ENCODE measurements at regions not wholly inside any gene's neighbourhood (a gene's known extent, or its start where the extent isn't known, plus 50 kb on each side); places are given as distances from the start of the nearest gene placed in this dataset.

DNA sequence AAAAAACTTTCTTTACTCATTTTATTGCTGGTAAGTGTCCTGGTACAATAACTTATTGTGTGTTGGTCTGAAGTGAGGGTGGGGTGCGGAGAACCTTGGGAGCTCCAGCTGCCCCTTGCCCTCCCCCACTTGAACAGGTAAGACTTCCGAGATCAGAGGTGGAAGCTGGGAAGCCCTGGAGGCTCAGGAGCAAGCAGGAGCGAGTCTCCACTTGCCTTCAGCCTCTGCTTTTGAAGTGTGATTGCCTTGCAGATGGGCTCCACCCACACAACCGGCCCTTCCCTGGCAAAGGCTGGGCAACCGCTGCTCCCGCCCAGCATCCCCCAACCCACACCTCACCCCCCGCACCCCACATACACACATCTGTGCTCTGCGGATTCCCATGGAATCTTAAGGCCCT, 179.6 kb downstream of the TFAP2C start:
- Mint-ChIP-seq H3K4me3 (no peak overlapping the region), H3K27ac (no peak overlapping the region), H3K9me3 (no peaks in the 10 kb centered on the region), H3K4me1 (no peaks in the 10 kb centered on the region), H3K36me3 (ENCODE audit: low read depth) (no peaks in the 10 kb centered on the region), H3K27me3 (peaks cover 3% of the 10 kb centered on the region)
- DNase-seq: no peak
- intact Hi-C loops (cut with micrococcal nuclease): no loop called here

DNA sequence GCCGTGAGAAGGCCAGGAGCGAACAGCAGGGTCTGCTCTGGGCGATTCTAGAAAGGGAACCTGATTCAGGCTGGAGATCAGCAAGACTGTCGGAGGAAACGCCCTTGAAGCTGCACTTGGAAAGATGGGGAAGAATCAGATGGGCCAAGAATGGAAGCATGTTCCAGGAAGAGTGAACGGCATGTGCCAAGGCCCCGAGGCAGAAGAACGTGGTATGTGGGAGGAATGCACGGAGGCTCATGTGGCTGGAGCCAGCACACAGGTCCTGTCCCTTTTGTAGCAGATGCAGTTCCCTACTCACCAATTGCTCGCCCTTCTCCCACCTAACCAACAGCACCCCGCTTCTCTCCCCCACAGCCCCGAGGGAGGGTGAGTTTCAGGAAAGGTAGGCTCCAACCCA, 180.6 kb downstream of the TFAP2C start:
- Mint-ChIP-seq H3K9me3 (no peaks in the 10 kb centered on the region), H3K27me3 (peaks cover 3% of the 10 kb centered on the region), H3K4me3 (no peak overlapping the region), H3K4me1 (no peaks in the 10 kb centered on the region), H3K36me3 (ENCODE audit: low read depth) (no peaks in the 10 kb centered on the region), H3K27ac (no peak overlapping the region)
- intact Hi-C loops (cut with micrococcal nuclease): no loop called here
- DNase-seq: no peak

DNA sequence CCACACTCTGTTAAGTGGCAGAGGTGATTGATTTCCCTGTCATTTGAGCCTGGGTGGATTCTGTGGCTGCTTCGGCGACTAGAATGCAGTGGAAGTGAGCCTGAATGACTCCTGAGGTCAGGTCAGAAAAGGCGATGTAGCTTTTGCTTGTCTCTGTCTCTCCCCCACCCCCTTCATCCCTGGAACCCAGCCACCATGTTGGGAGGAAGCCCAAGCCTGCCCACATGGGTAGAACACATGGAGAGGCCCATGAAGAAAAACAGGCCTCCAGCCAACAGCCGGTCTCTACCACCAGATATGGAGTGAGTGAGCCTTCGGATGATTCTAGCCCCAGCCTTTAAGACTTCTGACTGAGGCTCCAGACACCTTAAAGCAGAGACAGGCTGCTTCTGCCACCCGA, 181.0 kb downstream of the TFAP2C start:
- H3K9me3 Mint-ChIP-seq: no peaks in the 10 kb centered on the region
- no peaks in the 10 kb centered on the region for H3K4me1 Mint-ChIP-seq
- peaks cover 3% of the 10 kb centered on the region for H3K27me3 Mint-ChIP-seq
- H3K36me3 Mint-ChIP-seq (ENCODE audit: low read depth): no peaks in the 10 kb centered on the region
- intact Hi-C loops (cut with micrococcal nuclease): no loop called here
- H3K27ac Mint-ChIP-seq: no peak overlapping the region
- H3K4me3 Mint-ChIP-seq: no peak overlapping the region
- no peak for DNase-seq

DNA sequence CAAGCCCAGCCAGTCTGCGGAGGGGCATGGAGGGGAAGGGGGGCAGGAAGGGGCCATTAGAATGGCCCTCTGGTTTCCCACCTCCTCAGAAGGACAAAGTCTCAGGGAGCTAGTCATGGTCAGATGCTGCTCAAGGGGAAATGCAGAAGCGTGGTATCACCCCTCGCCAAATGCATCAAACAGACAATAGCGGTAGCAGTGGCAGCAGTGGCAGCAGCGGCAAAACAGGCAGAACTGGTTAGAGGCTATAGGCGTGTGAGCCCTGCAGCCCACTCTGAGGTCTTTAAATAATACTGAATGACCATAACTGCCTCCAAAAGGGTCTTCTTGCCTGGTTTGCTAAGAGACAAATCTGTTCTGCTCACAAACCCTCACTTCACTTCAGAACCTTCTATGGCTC, 186.7 kb downstream of the TFAP2C start:
- Mint-ChIP-seq H3K27me3 (peaks cover 2% of the 10 kb centered on the region), H3K4me3 (no peak overlapping the region), H3K4me1 (no peaks in the 10 kb centered on the region), H3K9me3 (peaks cover 4% of the 10 kb centered on the region), H3K36me3 (ENCODE audit: low read depth) (no peaks in the 10 kb centered on the region), H3K27ac (no peak overlapping the region)
- no peak for DNase-seq
- intact Hi-C loops (cut with micrococcal nuclease): no loop called here

DNA sequence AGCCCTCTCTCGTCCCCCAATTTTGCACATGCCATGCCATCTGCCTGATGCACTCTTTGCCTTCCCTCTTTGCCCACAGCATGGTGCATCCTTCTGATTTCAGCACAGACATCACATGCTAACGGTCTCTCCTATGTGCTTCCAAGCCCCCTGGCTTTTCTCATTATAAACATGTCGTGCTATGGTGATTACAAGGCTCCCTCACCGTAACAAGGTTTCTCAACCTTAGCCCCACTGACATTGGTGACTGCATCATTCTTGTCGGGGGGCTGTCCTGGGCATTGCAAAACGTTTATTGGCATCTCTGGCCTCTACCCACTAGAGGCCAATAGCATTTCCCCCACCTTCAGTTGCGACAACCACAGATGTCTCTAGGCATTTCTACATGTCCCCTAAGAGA, 187.2 kb downstream of the TFAP2C start:
- intact Hi-C loops (cut with micrococcal nuclease): no loop called here
- H3K36me3 Mint-ChIP-seq (ENCODE audit: low read depth): no peaks in the 10 kb centered on the region
- H3K27me3 Mint-ChIP-seq: peaks cover 2% of the 10 kb centered on the region
- no peak overlapping the region for H3K27ac Mint-ChIP-seq
- H3K9me3 Mint-ChIP-seq: peaks cover 4% of the 10 kb centered on the region
- H3K4me3 Mint-ChIP-seq: no peak overlapping the region
- no peak for DNase-seq
- no peaks in the 10 kb centered on the region for H3K4me1 Mint-ChIP-seq

DNA sequence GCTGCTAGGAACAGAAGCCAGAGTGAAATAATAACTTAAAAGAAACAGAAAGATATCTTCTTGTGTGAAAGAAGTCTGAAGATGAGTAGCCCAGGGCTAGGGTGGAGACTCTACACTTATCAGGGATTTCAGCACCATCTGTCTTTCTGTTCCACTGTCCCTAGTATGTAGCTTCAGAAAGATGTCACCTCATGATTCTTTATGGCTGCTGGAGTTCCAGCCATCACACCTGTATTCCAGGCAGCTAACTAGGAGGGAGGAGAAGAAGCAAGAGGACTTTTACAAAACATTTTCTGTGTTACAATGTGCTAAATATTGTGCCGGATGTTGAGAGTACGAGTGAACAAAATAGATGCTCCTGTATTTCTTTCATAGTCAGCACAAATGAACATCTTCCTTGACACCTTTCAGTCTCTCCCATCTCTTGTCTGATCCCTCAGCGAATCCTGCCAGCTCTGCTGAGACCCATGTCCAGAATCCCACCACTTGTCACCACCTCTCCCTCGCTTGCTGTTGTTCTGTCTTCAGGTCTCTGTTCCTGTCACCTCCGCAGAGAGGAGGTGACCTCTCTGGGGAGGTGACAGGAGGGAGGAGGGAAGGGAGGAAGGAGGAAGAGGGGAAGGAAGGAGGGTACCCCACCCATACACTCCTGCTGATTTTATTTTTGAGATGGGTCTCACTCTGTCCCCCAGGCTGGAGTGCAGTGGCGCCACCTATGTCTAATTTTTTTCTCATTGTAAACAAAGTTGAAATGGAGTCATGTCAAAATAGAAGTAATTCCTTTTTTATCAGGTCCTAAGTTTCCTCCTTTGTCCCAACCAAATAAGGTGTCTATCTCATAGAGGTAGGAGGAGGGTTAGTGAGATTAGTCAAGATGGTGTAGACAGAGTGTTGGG, 188.9 kb downstream of the TFAP2C start:
- H3K9me3 Mint-ChIP-seq: peaks cover 4% of the 10 kb centered on the region
- H3K36me3 Mint-ChIP-seq (ENCODE audit: low read depth): no peaks in the 10 kb centered on the region
- intact Hi-C loops (cut with micrococcal nuclease): no loop called here
- no peak overlapping the region for H3K27ac Mint-ChIP-seq
- H3K4me1 Mint-ChIP-seq: no peaks in the 10 kb centered on the region
- H3K4me3 Mint-ChIP-seq: no peak overlapping the region
- no peak for DNase-seq
- H3K27me3 Mint-ChIP-seq: peaks cover 2% of the 10 kb centered on the region

DNA sequence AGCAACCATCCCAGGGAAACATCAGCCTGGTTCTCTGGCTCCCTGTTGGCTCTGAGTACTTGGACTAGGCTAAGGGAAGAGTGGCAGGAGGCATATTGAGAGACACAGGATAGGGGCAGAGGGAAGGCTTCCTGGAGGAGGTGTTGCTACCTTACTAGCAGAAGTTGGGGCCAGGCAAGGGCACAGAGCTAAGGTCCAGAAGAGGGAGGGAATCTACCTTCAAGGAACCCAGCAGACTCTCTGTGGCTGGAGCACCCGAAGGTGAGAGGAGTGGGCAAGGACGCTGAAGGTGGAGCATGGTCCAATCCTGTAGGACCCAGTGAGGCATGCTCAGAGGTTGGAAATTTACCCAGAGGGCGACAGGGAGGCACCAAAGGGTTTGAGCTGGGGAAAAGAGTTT, 191.9 kb downstream of the TFAP2C start:
- peaks cover 2% of the 10 kb centered on the region for H3K27me3 Mint-ChIP-seq
- peaks cover 4% of the 10 kb centered on the region for H3K9me3 Mint-ChIP-seq
- H3K4me1 Mint-ChIP-seq: no peaks in the 10 kb centered on the region
- H3K36me3 Mint-ChIP-seq (ENCODE audit: low read depth): no peaks in the 10 kb centered on the region
- intact Hi-C loops (cut with micrococcal nuclease): no loop called here
- no peak overlapping the region for H3K4me3 Mint-ChIP-seq
- no peak overlapping the region for H3K27ac Mint-ChIP-seq
- no peak for DNase-seq

DNA sequence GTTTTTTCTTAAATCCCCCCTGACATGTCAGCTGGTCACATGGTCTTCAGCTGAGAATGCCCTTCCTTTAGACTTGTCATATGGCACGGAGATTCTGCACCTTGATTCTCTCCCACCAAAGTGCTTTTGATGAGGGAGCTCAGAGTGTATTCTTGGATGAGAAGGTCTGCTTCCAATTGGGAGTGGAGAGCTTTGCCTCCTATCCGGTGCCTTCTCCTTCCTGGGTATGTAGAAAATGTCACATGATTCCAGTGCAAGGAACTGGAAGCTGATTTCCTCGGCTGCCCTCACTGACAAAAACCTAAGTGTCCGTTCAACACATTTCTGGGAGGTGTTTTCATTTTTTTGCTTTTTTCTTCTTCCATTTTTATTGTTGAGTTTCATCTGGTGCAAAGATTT, 197.2 kb downstream of the TFAP2C start:
- Mint-ChIP-seq H3K4me3 (no peak overlapping the region), H3K4me1 (no peaks in the 10 kb centered on the region)
- intact Hi-C loops (cut with micrococcal nuclease): no loop called here

DNA sequence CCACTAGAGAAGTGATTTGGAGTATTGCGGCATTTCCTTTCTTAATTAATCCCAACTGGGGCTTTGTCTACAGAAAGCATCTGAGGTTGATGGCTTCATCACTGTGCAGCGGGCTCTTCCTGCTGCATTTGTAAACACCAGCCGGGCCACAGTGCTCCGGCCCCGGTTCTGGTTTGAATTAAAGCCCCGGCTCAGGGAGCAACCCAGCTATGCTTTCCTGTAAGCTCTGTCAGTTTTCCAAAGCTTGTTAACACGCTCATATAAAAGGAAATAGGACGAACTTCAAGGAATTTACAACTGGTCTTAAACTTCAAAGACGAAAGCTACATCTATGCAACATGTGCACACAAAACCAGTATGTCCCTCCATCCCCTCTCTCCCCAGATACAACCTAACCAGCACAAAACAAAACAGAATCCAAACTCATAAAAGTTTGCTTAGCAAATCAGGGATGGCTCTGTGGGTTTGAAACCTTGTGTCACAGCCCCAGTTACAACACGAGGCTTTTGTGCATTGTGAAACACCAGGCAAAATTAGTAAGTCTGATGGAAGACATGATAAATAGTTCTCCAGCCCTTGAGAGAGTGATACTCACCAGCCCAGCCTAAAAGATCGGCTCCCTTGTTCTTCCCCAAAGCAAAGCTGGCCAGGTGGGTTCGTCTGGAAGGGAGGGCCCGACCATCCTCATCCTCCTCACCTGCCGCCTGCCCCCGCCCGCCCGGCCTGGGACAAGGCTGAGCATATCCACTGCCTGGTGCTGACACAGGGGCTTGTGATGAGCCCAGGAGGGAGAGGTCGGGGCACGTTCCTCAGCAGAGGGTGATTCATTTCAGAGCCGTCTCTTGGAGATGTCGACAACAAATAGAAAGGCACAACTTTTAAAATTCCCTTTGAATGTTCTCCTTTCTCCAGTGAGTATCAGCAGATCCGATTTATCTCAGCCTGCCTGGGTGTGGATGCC, 197.9 kb downstream of the TFAP2C start:
- H3K9me3 Mint-ChIP-seq: no peaks in the 10 kb centered on the region
- no peak for DNase-seq
- H3K4me3 Mint-ChIP-seq: no peak overlapping the region
- H3K36me3 Mint-ChIP-seq (ENCODE audit: low read depth): no peaks in the 10 kb centered on the region
- intact Hi-C loops (cut with micrococcal nuclease): no loop called here
- peaks cover 16% of the 10 kb centered on the region for H3K27me3 Mint-ChIP-seq
- H3K4me1 Mint-ChIP-seq: no peaks in the 10 kb centered on the region
- H3K27ac Mint-ChIP-seq: no peak overlapping the region

More for the DNA sequence above, 197.2 kb downstream of the TFAP2C start:
- H3K36me3 Mint-ChIP-seq (ENCODE audit: low read depth): no peaks in the 10 kb centered on the region
- no peaks in the 10 kb centered on the region for H3K9me3 Mint-ChIP-seq
- H3K27ac Mint-ChIP-seq: no peak overlapping the region
- DNase-seq: no peak
- peaks cover 13% of the 10 kb centered on the region for H3K27me3 Mint-ChIP-seq

DNA sequence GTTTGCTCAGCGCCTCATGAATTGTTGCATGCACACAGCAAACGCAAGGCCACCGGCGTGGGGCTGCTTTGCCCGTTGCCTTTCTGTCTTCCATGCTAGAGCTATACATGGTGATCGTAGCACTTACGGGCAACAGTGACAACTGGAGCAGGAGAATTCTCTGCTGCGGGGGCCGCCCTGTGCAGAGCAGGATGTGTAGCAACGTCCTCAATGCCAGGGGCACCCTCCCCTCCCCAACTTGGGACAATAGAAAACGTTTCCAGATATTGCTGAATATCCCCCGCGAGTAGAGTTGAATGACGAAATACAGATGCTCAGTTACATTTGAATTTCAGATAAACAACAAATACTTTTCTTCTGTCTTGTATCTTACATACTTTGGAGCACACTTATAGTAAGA, 198.7 kb downstream of the TFAP2C start:
- no peaks in the 10 kb centered on the region for H3K4me1 Mint-ChIP-seq
- H3K9me3 Mint-ChIP-seq: no peaks in the 10 kb centered on the region

DNA sequence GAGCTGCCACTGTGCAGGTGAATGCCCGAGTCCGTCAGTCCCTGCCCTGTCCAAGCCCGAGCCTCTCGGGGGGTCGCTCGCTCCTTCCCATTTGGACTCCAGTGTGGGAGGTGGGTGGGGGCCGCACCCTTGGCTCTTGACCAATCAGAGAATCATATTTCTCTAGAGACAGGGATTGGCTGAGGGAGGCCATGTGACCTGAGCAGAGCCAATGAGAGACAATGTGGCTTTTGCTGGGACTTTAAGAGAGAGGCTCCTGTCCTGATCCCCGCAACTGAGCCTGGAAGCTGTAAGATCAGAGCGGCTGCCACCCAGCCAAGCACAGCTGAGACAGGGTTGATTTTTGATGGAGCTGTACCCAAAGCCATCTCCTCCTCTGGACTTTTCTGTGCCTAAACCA, 199.3 kb downstream of the TFAP2C start:
- no peak for DNase-seq
- peaks cover 16% of the 10 kb centered on the region for H3K27me3 Mint-ChIP-seq
- intact Hi-C loops (cut with micrococcal nuclease): no loop called here
- no peaks in the 10 kb centered on the region for H3K9me3 Mint-ChIP-seq
- no peaks in the 10 kb centered on the region for H3K4me1 Mint-ChIP-seq
- no peaks in the 10 kb centered on the region for H3K36me3 Mint-ChIP-seq (ENCODE audit: low read depth)
- H3K27ac Mint-ChIP-seq: no peak overlapping the region
- H3K4me3 Mint-ChIP-seq: no peak overlapping the region

More for the DNA sequence above, 198.7 kb downstream of the TFAP2C start:
- intact Hi-C loops (cut with micrococcal nuclease): no loop called here
- no peaks in the 10 kb centered on the region for H3K36me3 Mint-ChIP-seq (ENCODE audit: low read depth)
- no peak overlapping the region for H3K4me3 Mint-ChIP-seq
- DNase-seq: no peak
- H3K27me3 Mint-ChIP-seq: peaks cover 16% of the 10 kb centered on the region
- H3K27ac Mint-ChIP-seq: no peak overlapping the region

DNA sequence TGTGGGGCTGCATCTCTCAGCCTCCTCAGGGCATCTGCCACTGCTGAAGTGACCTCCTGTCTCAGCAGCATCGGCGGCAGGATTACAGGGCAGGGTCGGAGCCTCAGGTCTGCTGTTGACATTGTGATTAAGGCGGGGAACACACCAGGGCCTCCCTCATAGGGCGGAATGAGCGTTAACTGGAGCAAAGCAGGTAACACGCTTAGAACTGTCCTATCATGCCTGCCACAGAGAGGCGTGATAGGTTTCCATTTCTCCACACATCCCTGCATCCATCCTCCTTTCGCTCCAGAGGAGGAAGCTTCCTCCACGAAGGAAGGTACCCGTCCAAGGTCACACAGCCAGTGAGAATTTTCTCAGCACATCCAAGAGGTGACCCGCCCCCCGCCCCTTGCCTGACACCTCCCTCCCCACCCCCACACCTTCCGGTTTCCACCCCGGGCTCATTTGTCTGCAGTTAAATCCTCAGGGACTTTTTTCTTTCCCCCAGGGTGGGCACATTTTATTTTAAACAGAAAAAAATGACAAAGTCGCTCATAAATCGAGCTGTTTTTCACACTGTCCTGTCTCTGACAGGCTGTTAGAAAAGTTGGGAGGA, 200.8 kb downstream of the TFAP2C start:
- Mint-ChIP-seq H3K4me3 (no peak overlapping the region), H3K9me3 (no peaks in the 10 kb centered on the region), H3K27ac (no peak overlapping the region), H3K36me3 (ENCODE audit: low read depth) (no peaks in the 10 kb centered on the region), H3K4me1 (no peaks in the 10 kb centered on the region), H3K27me3 (peaks cover 16% of the 10 kb centered on the region)
- intact Hi-C loops (cut with micrococcal nuclease): no loop called here
- no peak for DNase-seq

DNA sequence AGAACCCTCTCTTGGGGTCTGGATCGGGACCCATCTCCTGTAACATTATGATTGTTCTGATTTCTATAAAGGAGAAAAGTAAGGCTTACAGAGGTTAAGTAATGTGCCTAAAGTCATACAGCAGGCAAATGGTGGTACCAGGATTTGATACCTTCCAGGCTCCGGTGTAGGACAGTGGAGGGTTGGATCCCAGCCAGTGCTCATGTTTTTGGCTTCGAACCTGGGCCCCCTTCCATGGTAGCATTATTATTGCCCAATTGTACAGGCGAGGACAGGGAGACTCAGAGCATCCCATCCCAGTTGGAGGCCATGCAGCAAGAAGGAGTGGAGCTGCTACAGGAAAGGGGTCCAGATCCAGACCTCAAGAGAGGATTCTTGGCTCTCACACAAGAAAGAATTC, 202.7 kb downstream of the TFAP2C start:
- no peak overlapping the region for H3K4me3 Mint-ChIP-seq

DNA sequence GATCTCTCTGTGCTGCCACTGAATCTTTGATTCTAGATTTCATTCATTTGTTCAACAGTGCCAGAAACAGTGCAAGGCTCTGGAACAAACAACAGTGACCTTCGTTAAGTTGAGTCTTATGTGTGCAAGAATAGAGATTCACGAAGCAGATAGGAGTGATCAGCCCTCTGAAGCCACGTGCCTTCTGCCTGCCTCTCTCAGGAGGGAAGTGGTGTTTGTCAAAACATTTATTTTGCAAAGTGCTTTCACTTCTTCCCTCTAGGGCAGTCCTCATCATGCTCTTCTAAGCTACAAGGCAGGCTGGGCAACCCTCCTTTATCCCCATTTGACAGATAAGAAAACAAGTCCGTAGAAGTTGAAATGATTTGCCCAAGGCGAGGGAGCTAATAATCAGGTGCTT, 204.3 kb downstream of the TFAP2C start:
- Mint-ChIP-seq H3K27ac (no peak overlapping the region), H3K9me3 (no peaks in the 10 kb centered on the region), H3K36me3 (ENCODE audit: low read depth) (no peaks in the 10 kb centered on the region), H3K4me3 (no peak overlapping the region), H3K4me1 (no peaks in the 10 kb centered on the region), H3K27me3 (peaks cover 13% of the 10 kb centered on the region)
- intact Hi-C loops (cut with micrococcal nuclease): no loop called here
- no peak for DNase-seq

More for the DNA sequence above, 202.7 kb downstream of the TFAP2C start:
- Mint-ChIP-seq H3K36me3 (ENCODE audit: low read depth) (no peaks in the 10 kb centered on the region), H3K9me3 (no peaks in the 10 kb centered on the region), H3K4me1 (no peaks in the 10 kb centered on the region), H3K27me3 (peaks cover 13% of the 10 kb centered on the region), H3K27ac (no peak overlapping the region)
- intact Hi-C loops (cut with micrococcal nuclease): no loop called here
- no peak for DNase-seq

All from activated CD4-positive, alpha-beta T cell treated with anti-CD3 and anti-CD28 coated beads, Interleukin-2, amount 10 ng/mL, durations not matched to agents 24 days and 14 days (primary cell).